AG04449 (cell line): ENCODE measurements at regions not wholly inside any gene's neighbourhood (a gene's known extent, or its start where the extent isn't known, plus 50 kb on each side); places are given as distances from the start of the nearest gene placed in this dataset.

Experiments used
- CTCF ChIA-PET: fragments of 350-600 bp; formaldehyde crosslinking; extraction: SDS; loops from one replicate; lab custom pipeline; 2021; ENCODE audit warnings: antibody characterized with exemption; lab: Yijun Ruan, JAX
- POLR2A ChIA-PET: fragments of 400-600, 350-600 bp; formaldehyde crosslinking; extraction: SDS; loops from one replicate; lab custom pipeline; 2020; ENCODE audit warnings: antibody characterized with exemption, inconsistent platforms; lab: Yijun Ruan, JAX
- DNase-seq: peaks from one replicate; pipeline ENCODE4 v3.0.0-alpha.2; 2010; ENCODE audit warnings: low read depth, low spot score
- H3K4me3 ChIP-seq: 2 replicates; pipeline ENCODE4 v1.5.1; 2011; ENCODE audit warnings: low read depth, mild to moderate bottlenecking, control low read depth, low read length
- TF ChIP-seq, protein P1 (sequence below): IDR thresholded peaks from one replicate; pipeline ENCODE4 v1.5.1; 2011; ENCODE audit warnings: mild to moderate bottlenecking, moderate library complexity, low read length, control low read depth, inconsistent platforms; ENCODE audit not compliant: insufficient read depth; ENCODE audit errors: missing control alignments

DNA sequence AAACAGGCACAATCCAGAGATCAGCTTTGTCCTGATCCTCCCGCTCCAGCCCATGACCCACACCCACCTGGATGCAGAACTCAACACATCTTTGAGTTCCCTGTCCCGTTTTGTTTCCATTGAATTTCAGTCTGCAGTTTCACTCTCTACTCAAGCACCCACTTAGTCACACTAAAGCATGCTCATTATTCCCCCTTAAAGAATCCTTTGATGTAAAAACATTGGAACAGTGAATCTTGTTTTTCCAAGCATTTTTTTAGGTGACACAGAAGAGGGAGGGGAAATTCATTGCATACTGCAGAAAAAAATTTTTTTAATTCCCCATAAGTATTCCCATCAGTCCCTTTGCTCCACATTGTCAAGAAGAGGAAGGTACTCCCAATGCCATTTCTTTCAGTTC is 249.7 kb upstream of the TTC29 start:
- CTCF ChIA-PET: interaction anchor here (0.6 to 0.9 kb wide), 3 partner anchors 15 to 394 kb away, joined by 3 to 4 read pairs (median 3); no protein-coding TSS in a partner anchor
- DNase-seq: peak; percentile 45
- POLR2A ChIA-PET: no interaction called here
- no peak overlapping the region for H3K4me3 ChIP-seq
- TF ChIP-seq, protein P1, sequence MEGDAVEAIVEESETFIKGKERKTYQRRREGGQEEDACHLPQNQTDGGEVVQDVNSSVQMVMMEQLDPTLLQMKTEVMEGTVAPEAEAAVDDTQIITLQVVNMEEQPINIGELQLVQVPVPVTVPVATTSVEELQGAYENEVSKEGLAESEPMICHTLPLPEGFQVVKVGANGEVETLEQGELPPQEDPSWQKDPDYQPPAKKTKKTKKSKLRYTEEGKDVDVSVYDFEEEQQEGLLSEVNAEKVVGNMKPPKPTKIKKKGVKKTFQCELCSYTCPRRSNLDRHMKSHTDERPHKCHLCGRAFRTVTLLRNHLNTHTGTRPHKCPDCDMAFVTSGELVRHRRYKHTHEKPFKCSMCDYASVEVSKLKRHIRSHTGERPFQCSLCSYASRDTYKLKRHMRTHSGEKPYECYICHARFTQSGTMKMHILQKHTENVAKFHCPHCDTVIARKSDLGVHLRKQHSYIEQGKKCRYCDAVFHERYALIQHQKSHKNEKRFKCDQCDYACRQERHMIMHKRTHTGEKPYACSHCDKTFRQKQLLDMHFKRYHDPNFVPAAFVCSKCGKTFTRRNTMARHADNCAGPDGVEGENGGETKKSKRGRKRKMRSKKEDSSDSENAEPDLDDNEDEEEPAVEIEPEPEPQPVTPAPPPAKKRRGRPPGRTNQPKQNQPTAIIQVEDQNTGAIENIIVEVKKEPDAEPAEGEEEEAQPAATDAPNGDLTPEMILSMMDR: no peak

DNA sequence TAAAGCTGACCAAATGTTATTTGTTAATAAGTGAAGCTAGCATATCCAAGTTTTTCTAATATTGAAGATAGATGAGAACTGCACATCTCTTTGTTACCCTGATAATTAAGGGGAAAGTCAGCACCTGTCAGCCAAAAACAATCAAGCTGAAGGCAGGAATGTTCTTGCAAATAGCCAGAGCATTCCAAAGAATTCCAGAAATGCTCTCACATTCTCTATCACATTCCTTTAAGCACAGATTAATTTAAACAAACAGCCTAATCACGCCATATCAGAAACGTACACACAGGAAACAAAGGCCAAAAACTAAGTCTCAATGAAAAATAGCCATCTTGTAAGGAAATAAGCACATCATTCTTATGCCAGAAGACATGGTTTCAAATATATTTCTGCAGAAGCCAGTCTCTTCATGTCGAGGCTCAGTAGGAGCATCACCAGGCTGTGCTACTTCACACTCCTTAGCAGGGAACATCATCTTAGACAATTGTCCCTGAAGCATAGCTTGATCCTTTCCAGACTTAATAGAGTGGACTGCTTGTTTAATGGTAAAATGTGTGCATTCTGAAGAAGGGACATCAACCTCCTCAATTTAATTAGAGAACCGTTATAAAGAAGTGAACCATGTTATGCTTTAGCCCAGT is 252.9 kb upstream of the TTC29 start:
- peak; percentile 23 for DNase-seq
- no peak overlapping the region for H3K4me3 ChIP-seq
- ChIA-PET CTCF (interaction anchor here (0.9 to 1.5 kb wide), 4 partner anchors 13 to 321 kb away, joined by 3 to 5 read pairs (median 4); no protein-coding TSS in a partner anchor), POLR2A (interaction anchor here (0.6 kb wide), 1 partner anchor 284 kb away, joined by 3 read pairs; no protein-coding TSS in a partner anchor)
- TF ChIP-seq, protein P1: no peak

- POLR2A ChIA-PET: no interaction called here
- TF ChIP-seq, protein P1: no peak
- H3K4me3 ChIP-seq: no peak overlapping the region
- peak; percentile 26 for DNase-seq
- CTCF ChIA-PET: interaction anchor here (0.9 to 1.0 kb wide), 2 partner anchors 17 to 388 kb away, joined by 3 read pairs; no protein-coding TSS in a partner anchor
These were observed 255.4 kb upstream of the TTC29 start for GRCh38 chr4:147201016-147201415.

- TF ChIP-seq, protein P1: no peak
- CTCF ChIA-PET: no interaction called here
- no peak for DNase-seq
- POLR2A ChIA-PET: no interaction called here
- no peak overlapping the region for H3K4me3 ChIP-seq
These were observed 261.1 kb upstream of the TTC29 start for GRCh38 chr4:147206807-147207206.

DNA sequence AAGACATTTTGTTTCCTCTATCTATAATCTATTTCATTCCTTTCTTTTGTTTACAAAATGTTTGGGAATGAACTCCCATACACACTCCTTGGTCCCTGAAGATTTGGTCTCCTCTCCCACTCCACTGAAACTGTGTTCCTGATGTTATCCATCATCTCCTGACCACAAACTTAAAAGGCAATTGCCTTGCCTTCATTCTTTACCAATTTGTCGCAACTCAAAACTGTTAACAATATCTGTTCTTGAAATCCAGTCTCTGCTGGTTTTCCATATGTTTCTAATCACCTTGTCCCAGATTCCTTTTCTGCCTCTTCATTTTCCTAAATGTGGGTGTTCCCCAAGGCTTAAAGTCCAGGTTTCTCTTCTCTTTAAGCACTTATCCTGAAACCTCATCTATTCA is 262.2 kb upstream of the TTC29 start:
- ChIA-PET POLR2A (interaction anchor here (0.6 kb wide), 1 partner anchor 247 kb away, joined by 3 read pairs; no protein-coding TSS in a partner anchor), CTCF (interaction anchor here (1.5 kb wide), 1 partner anchor 11 kb away, joined by 4 read pairs; no protein-coding TSS in a partner anchor)
- TF ChIP-seq, protein P1: no peak
- DNase-seq: no peak
- no peak overlapping the region for H3K4me3 ChIP-seq

- ChIA-PET POLR2A (no interaction called here), CTCF (no interaction called here)
- no peak for DNase-seq
- no peak overlapping the region for H3K4me3 ChIP-seq
- TF ChIP-seq, protein P1: no peak
These were observed 263.2 kb upstream of the EDNRA start for GRCh38 chr4:147217655-147218054.
